SH-SY5Y (cell line): ENCODE measurements at regions not wholly inside any gene's neighbourhood (a gene's known extent, or its start where the extent isn't known, plus 50 kb on each side); places are given as distances from the start of the nearest gene placed in this dataset.

Source experiments
- GATA2 ChIP-seq: IDR thresholded peaks from 2 replicates; pipeline ENCODE4 v1.6.1; 2011; ENCODE audit warnings: mild to moderate bottlenecking, low read depth, low read length
- GATA3 ChIP-seq: IDR thresholded peaks from 2 replicates; pipeline ENCODE4 v1.6.1; 2011; ENCODE audit warnings: low read depth, mild to moderate bottlenecking, low read length, moderate library complexity

- TF ChIP-seq GATA2 (no peak), GATA3 (no peak)
Measured at GRCh38 chr3:178359728-178360127, 176.5 kb upstream of the KCNMB2 start.
